PC-3 (cell line): ENCODE measurements at regions not wholly inside any gene's neighbourhood (a gene's known extent, or its start where the extent isn't known, plus 50 kb on each side); places are given as distances from the start of the nearest gene placed in this dataset.
"Not testable (repeated sequence)": the region's sequence is repeated elsewhere in the genome, so short reads cannot be mapped to it uniquely, and the experiment has no call there.

Source experiments
- ATAC-seq: fragments of 200-7000 bp; cut with Tn5 transposase; 2 replicates; pipeline ENCODE4 v1.9.1; 2020; ENCODE audit warnings: mild to moderate bottlenecking, moderate library complexity
- BruUV-seq: library from RNA; stranded (reverse); fragments of 400-500 nt; replicated peaks from 2 replicates; lab custom pipeline; 2021; lab: Mats Ljungman, UMichigan
- CTCF ChIA-PET: fragments of 300-600 bp; sonication (Branson Sonifier 250); formaldehyde crosslinking; loops from one replicate; lab custom pipeline; 2022; ENCODE audit warnings: antibody characterized with exemption; lab: Charles Lee
- POLR2A ChIA-PET: fragments of 300-600 bp; sonication (Branson Sonifier 250); formaldehyde crosslinking; loops from one replicate; lab custom pipeline; 2022; ENCODE audit warnings: antibody characterized with exemption; ENCODE audit not compliant: unreplicated experiment; lab: Charles Lee
- DNase-seq: peaks from one replicate; pipeline ENCODE4 v3.0.0-alpha.2; 2015
- H2AFZ ChIP-seq: fragments of 300-600 bp; sonication (generic); 2 replicates; pipeline ENCODE4 v1.6.0; 2016; ENCODE audit warnings: antibody characterized with exemption, low read length
- H3F3A ChIP-seq: fragments of 300-600 bp; sonication (generic); one replicate; pipeline ENCODE4 v1.6.0; 2017; ENCODE audit warnings: antibody characterized with exemption, low read length, control low read depth, mild to moderate bottlenecking; ENCODE audit not compliant: unreplicated experiment
- H3K27ac ChIP-seq: fragments of 300-600 bp; sonication (generic); 2 replicates; pipeline ENCODE4 v1.5.1; 2016; ENCODE audit warnings: mild to moderate bottlenecking, low read length
- H3K27me3 ChIP-seq: fragments of 300-600 bp; sonication (generic); 2 replicates; pipeline ENCODE4 v1.6.1; 2016; ENCODE audit warnings: low read length, mixed read lengths
- H3K36me3 ChIP-seq: fragments of 300-600 bp; sonication (generic); 2 replicates; pipeline ENCODE4 v1.6.1; 2016; ENCODE audit warnings: low read depth, mixed run types, low read length, mixed read lengths
- H3K4me1 ChIP-seq: fragments of 300-600 bp; sonication (generic); 2 replicates; pipeline ENCODE4 v1.5.1; 2016; ENCODE audit warnings: low read length; ENCODE audit not compliant: insufficient read depth
- H3K4me2 ChIP-seq: fragments of 300-600 bp; sonication (generic); 2 replicates; pipeline ENCODE4 v1.6.0; 2016; ENCODE audit warnings: low read length
- H3K4me3 ChIP-seq: fragments of 300-600 bp; sonication (generic); 2 replicates; pipeline ENCODE4 v1.5.1; 2016; ENCODE audit warnings: mild to moderate bottlenecking, low read length, mixed read lengths
- H3K79me2 ChIP-seq: fragments of 300-600 bp; sonication (generic); 2 replicates; pipeline ENCODE4 v1.6.1; 2017; ENCODE audit warnings: low read length, mixed read lengths
- H3K9ac ChIP-seq: fragments of 300-600 bp; sonication (generic); 2 replicates; pipeline ENCODE4 v1.6.0; 2016; ENCODE audit warnings: mild to moderate bottlenecking, low read length
- H3K9me2 ChIP-seq: fragments of 300-600 bp; sonication (generic); replicated peaks from 2 replicates; pipeline ENCODE4 v1.6.1; 2016; ENCODE audit warnings: mixed run types, low read length, mixed read lengths
- H3K9me3 ChIP-seq: fragments of 300-600 bp; sonication (generic); 2 replicates; pipeline ENCODE4 v1.6.1; 2016; ENCODE audit warnings: low read length, mixed read lengths
- H4K20me1 ChIP-seq: fragments of 300-600 bp; sonication (generic); 2 replicates; pipeline ENCODE4 v1.6.1; 2016; ENCODE audit warnings: low read length, mixed read lengths
- CTCF ChIP-seq: fragments of 300-600 bp; sonication (generic); conservative IDR thresholded peaks from 2 replicates; pipeline ENCODE4 v1.5.1; 2017; ENCODE audit warnings: antibody characterized with exemption, low read depth, mild to moderate bottlenecking, low read length
- EZH2 ChIP-seq: fragments of 300-600 bp; sonication (generic); IDR thresholded peaks from one replicate; pipeline ENCODE4 v1.6.1; 2017; ENCODE audit warnings: antibody characterized with exemption, mild to moderate bottlenecking, low read length; ENCODE audit not compliant: unreplicated experiment
- EZH2phosphoT487 ChIP-seq: fragments of 300-600 bp; sonication (generic); IDR thresholded peaks from 2 replicates; pipeline ENCODE4 v1.6.1; 2018; ENCODE audit warnings: mild to moderate bottlenecking, antibody characterized with exemption, low read length, borderline replicate concordance
- intact Hi-C: fragments of 100-400 bp; cut with micrococcal nuclease; formaldehyde crosslinking; loops from 2 replicates; pipeline ENCODE4 v1.9.0; 2023

- H3K4me3 ChIP-seq, result no peak overlapping the region
- H3K4me2 ChIP-seq, result no peak overlapping the region
- no peaks in the 10 kb centered on the region for H3K79me2 ChIP-seq
- no peak overlapping the region for H2AFZ ChIP-seq
- TF ChIP-seq EZH2phosphoT487, result no peak
- no peak for TF ChIP-seq CTCF
- TF ChIP-seq EZH2, result no peak
- no peak for DNase-seq
- H3K27ac ChIP-seq, result no peak overlapping the region
- no peak overlapping the region for H3K9ac ChIP-seq
- H3K9me2 ChIP-seq, result no peaks in the 10 kb centered on the region
- ChIA-PET POLR2A (no interaction called here), CTCF (no interaction called here)
- H3K27me3 ChIP-seq, result no peaks in the 10 kb centered on the region
- intact Hi-C loops, result no loop called here
- no peaks in the 10 kb centered on the region for H3F3A ChIP-seq
- no peaks in the 10 kb centered on the region for H3K4me1 ChIP-seq
- no peaks in the 10 kb centered on the region for H4K20me1 ChIP-seq
- no peaks in the 10 kb centered on the region for H3K9me3 ChIP-seq
- no TSS peak for BruUV-seq
- ATAC-seq, result no peak
- no peaks in the 10 kb centered on the region for H3K36me3 ChIP-seq
These were observed 340.1 kb downstream of the ABCC12 start for GRCh38 chr16:47815655-47816054.

- BruUV-seq, ATAC-seq, H3K27me3 ChIP-seq, CTCF ChIA-PET, H3K4me3 ChIP-seq, H2AFZ ChIP-seq, DNase-seq, H4K20me1 ChIP-seq, H3F3A ChIP-seq, intact Hi-C loops, H3K27ac ChIP-seq, H3K4me1 ChIP-seq, H3K4me2 ChIP-seq, H3K9me2 ChIP-seq, POLR2A ChIA-PET, H3K79me2 ChIP-seq, H3K9ac ChIP-seq, H3K9me3 ChIP-seq, H3K36me3 ChIP-seq: not testable (repeated sequence)
These were observed 344.0 kb downstream of the ABCC12 start for GRCh38 chr16:47811758-47812157.

DNA sequence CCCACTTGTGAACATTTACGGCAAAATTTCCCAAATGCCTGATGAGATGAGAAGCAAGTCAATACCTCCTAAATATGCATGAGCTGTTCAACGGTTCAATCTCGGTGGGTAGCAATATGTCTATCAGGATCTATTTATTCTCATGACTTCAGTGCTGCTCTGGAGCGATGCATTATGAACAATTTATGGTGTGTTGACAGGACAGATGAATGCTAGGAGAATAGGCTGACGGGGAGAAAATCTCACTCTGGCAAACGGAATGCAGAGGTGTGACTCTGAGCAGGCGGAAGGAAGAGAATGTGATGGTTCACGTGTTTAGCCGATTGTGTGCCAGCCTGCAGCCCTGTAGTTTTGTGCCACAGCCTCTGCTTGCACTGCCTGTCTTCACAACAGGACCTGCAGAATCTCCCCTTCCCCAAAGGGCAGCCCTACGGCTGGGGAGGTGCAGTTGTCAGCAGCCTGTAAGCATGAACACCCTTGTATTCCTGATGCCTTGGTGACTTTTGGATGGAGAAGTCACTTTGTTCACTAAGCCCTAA, 345.2 kb downstream of the PHKB start:
- H3K4me3 ChIP-seq, result no peak overlapping the region
- POLR2A ChIA-PET, result no interaction called here
- no peaks in the 10 kb centered on the region for H3K79me2 ChIP-seq
- TF ChIP-seq CTCF (no peak), EZH2 (no peak), EZH2phosphoT487 (no peak)
- no peaks in the 10 kb centered on the region for H4K20me1 ChIP-seq
- DNase-seq (no peak), ATAC-seq (no peak)
- CTCF ChIA-PET, result no interaction called here
- no peaks in the 10 kb centered on the region for H3K36me3 ChIP-seq
- no peaks in the 10 kb centered on the region for H3K27me3 ChIP-seq
- H3K27ac ChIP-seq, result no peak overlapping the region
- BruUV-seq, result no TSS peak
- no peaks in the 10 kb centered on the region for H3K9me2 ChIP-seq
- H3K4me2 ChIP-seq, result no peak overlapping the region
- intact Hi-C loops, result no loop called here
- no peak overlapping the region for H2AFZ ChIP-seq
- H3K4me1 ChIP-seq, result no peaks in the 10 kb centered on the region
- H3F3A ChIP-seq, result no peaks in the 10 kb centered on the region
- no peaks in the 10 kb centered on the region for H3K9me3 ChIP-seq
- H3K9ac ChIP-seq, result no peak overlapping the region
